ENCODE measurements at regions not wholly inside any gene's neighbourhood (a gene's known extent, or its start where the extent isn't known, plus 50 kb on each side); places are given as distances from the start of the nearest gene placed in this dataset.

DNA sequence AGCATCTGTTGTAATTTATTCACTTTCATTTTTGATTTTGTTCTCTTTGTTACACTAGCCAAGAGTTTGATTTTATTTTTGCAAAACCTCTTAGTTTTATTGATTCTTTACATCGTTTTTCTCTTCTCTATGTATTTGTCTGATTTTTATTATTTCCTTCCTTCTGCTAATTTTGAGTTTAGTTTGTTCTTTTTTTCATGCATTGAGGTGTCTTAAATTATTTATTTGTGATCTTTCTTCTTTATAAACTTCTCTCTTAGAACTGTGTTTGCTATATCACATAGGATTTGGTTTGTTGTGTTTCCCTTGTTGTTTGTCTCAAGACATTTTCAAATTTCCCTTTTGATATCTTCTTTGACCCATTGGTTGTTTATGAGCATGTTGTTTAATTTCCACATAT is 51.7 kb upstream of the NFKBIA start:
- H3K4me1 ChIP-seq: no peaks in the 10 kb centered on the region
- H3K27me3 ChIP-seq: no peaks in the 10 kb centered on the region
- ATAC-seq (no peak), DNase-seq (no peak)
- H3K9me3 ChIP-seq: peaks cover 0 to 21% of the 10 kb centered on the region in 2 donors
- H3K27ac ChIP-seq: no peak overlapping the region
- H3K4me3 ChIP-seq: no peak overlapping the region
- TF ChIP-seq, protein P1, sequence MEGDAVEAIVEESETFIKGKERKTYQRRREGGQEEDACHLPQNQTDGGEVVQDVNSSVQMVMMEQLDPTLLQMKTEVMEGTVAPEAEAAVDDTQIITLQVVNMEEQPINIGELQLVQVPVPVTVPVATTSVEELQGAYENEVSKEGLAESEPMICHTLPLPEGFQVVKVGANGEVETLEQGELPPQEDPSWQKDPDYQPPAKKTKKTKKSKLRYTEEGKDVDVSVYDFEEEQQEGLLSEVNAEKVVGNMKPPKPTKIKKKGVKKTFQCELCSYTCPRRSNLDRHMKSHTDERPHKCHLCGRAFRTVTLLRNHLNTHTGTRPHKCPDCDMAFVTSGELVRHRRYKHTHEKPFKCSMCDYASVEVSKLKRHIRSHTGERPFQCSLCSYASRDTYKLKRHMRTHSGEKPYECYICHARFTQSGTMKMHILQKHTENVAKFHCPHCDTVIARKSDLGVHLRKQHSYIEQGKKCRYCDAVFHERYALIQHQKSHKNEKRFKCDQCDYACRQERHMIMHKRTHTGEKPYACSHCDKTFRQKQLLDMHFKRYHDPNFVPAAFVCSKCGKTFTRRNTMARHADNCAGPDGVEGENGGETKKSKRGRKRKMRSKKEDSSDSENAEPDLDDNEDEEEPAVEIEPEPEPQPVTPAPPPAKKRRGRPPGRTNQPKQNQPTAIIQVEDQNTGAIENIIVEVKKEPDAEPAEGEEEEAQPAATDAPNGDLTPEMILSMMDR (IDR thresholded peaks at IDR 0.05): no peak
- H3K36me3 ChIP-seq: no peaks in the 10 kb centered on the region
- intact Hi-C loops (cut with DNase I): no loop called here

GRCh38 chr14:35458442-35458841 is 53.9 kb upstream of the NFKBIA start:
- H3K4me3 ChIP-seq: no peak overlapping the region
- H3K27me3 ChIP-seq: no peaks in the 10 kb centered on the region
- H3K9me3 ChIP-seq: peaks cover 0 to 21% of the 10 kb centered on the region in 2 donors
- DNase-seq: no peak
- no peak overlapping the region for H3K27ac ChIP-seq
- intact Hi-C loops (cut with DNase I): no loop called here
- H3K36me3 ChIP-seq: no peaks in the 10 kb centered on the region
- H3K4me1 ChIP-seq: no peaks in the 10 kb centered on the region
- TF ChIP-seq, protein P1 (IDR thresholded peaks at IDR 0.05): no peak
- ATAC-seq: no peak

GRCh38 chr14:35459776-35460175 is 55.2 kb upstream of the NFKBIA start:
- Histone ChIP-seq H3K4me3 (no peak overlapping the region), H3K4me1 (no peaks in the 10 kb centered on the region), H3K36me3 (no peaks in the 10 kb centered on the region), H3K27ac (no peak overlapping the region), H3K27me3 (no peaks in the 10 kb centered on the region), H3K9me3 (peaks cover 0 to 21% of the 10 kb centered on the region in 2 donors)
- DNase-seq (no peak), ATAC-seq (no peak)
- TF ChIP-seq, protein P1 (IDR thresholded peaks at IDR 0.05): no peak
- intact Hi-C loops (cut with DNase I): no loop called here

DNA sequence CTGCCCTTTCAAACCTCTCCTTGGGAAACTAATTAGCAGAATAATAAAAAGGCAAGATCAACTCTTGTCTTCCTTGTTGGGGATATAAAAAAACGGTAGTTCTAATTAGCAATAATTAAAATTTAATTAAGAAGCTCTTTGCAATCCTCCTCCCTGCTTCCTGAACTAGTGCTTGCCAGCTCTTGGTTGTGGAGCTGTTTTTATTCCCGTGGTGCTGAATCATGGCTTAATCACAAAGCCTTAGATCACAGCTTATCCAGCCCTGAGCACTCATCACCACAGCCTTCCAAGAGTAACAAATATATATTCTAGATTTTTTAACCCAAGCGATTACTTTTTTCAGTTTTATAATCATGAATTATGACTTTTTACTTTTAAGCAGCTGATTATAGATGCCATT is 63.2 kb upstream of the INSM2 start:
- H3K9me3 ChIP-seq: no peaks in the 10 kb centered on the region
- DNase-seq: peak in 1 of 4 donors; percentile 1

GRCh38 chr14:35471803-35472202 is 62.2 kb upstream of the INSM2 start:
- no peak overlapping the region for H3K27ac ChIP-seq
- ATAC-seq (no peak), DNase-seq (no peak)
- no peaks in the 10 kb centered on the region for H3K4me1 ChIP-seq
- H3K9me3 ChIP-seq: no peaks in the 10 kb centered on the region
- no peaks in the 10 kb centered on the region for H3K27me3 ChIP-seq
- H3K4me3 ChIP-seq: no peak overlapping the region
- TF ChIP-seq, protein P1 (IDR thresholded peaks at IDR 0.05): no peak
- no peaks in the 10 kb centered on the region for H3K36me3 ChIP-seq
- intact Hi-C loops (cut with DNase I): no loop called here

More for the DNA sequence above, 63.2 kb upstream of the INSM2 start:
- H3K27me3 ChIP-seq: no peaks in the 10 kb centered on the region
- ATAC-seq: no peak
- TF ChIP-seq, protein P1 (IDR thresholded peaks at IDR 0.05): no peak
- no peaks in the 10 kb centered on the region for H3K4me1 ChIP-seq
- no peaks in the 10 kb centered on the region for H3K36me3 ChIP-seq
- no peak overlapping the region for H3K27ac ChIP-seq
- H3K4me3 ChIP-seq: no peak overlapping the region
- intact Hi-C loops (cut with DNase I): no loop called here
